Neural progenitor cell (in vitro differentiated cells): ENCODE measurements at regions not wholly inside any gene's neighbourhood (a gene's known extent, or its start where the extent isn't known, plus 50 kb on each side); places are given as distances from the start of the nearest gene placed in this dataset.

Experiments
- CTCF ChIP-seq: fragments of 200-600 bp; sonication (generic); IDR thresholded peaks from 2 replicates; pipeline ENCODE4 v1.5.1; 2017; ENCODE audit warnings: antibody characterized with exemption, mild to moderate bottlenecking
- EZH2 ChIP-seq: fragments of 200-600 bp; sonication (generic); IDR thresholded peaks from 2 replicates; pipeline ENCODE4 v1.6.1; 2017; ENCODE audit warnings: antibody characterized with exemption, mild to moderate bottlenecking, moderate library complexity

- TF ChIP-seq CTCF = no peak
- no peak for TF ChIP-seq EZH2
These were observed 1165.8 kb upstream of the ADGRL3 start for GRCh38 chr4:60034361-60034760.
